ENCODE measurements at regions not wholly inside any gene's neighbourhood (a gene's known extent, or its start where the extent isn't known, plus 50 kb on each side); places are given as distances from the start of the nearest gene placed in this dataset.

DNA sequence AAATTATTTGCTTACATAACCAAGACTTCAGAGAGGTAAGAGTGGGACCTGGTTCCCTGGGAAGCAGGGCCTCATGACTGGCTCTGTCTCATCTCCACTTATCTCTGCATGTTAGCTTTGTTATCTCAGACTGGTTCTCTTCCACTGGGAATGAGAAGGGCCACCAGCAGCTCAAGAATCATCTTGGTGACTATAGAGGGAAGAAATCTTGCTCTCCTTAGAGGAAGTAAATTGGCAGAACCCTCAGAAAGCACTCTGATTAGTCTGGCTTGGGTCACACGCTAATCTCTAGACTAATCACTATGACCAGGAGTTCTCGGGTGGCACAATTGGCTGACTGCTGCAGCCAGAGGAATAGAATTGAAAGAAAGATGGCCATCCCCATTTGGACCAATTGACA is 110.8 kb upstream of the KRAS start:
- no peak for TF ChIP-seq CTCF (IDR thresholded peaks at IDR 0.05)
- TF ChIP-seq POLR2A (IDR thresholded peaks at IDR 0.05), result no peak
